ENCODE measurements at regions not wholly inside any gene's neighbourhood (a gene's known extent, or its start where the extent isn't known, plus 50 kb on each side); places are given as distances from the start of the nearest gene placed in this dataset.
"Not testable (repeated sequence)": the region's sequence is repeated elsewhere in the genome, so short reads cannot be mapped to it uniquely, and the experiment has no call there.

- Histone ChIP-seq H3K4me3 (ENCODE audit: low read length) (no peak overlapping the region), H3K27ac (ENCODE audit: low read length) (no peak overlapping the region), H3K36me3 (ENCODE audit: control insufficient read depth, insufficient read depth, low read length) (no peaks in the 10 kb centered on the region), H3K27me3 (ENCODE audit: control insufficient read depth, insufficient read depth, low read length) (no peaks in the 10 kb centered on the region), H3K4me1 (ENCODE audit: control insufficient read depth, insufficient read depth, low read length) (no peaks in the 10 kb centered on the region), H3K9me3 (ENCODE audit: control insufficient read depth, low read depth, low read length) (peaks cover 6% of the 10 kb centered on the region)
- DNase-seq, result no peak
- WGBS (ENCODE audit: insufficient coverage, low lambda C conversion rate), result 100% methylated on average over 1 of the region's 1 CpG
Measured at GRCh38 chr2:7368211-7368610, 451.0 kb downstream of the RNF144A start.

- Histone ChIP-seq H3K4me3 (ENCODE audit: low read length) (no peak overlapping the region), H3K27ac (ENCODE audit: low read length) (no peak overlapping the region), H3K36me3 (ENCODE audit: control insufficient read depth, insufficient read depth, low read length) (no peaks in the 10 kb centered on the region), H3K9me3 (ENCODE audit: control insufficient read depth, low read depth, low read length) (peaks cover 3% of the 10 kb centered on the region), H3K4me1 (ENCODE audit: control insufficient read depth, insufficient read depth, low read length) (no peaks in the 10 kb centered on the region), H3K27me3 (ENCODE audit: control insufficient read depth, insufficient read depth, low read length) (no peaks in the 10 kb centered on the region)
- no peak for DNase-seq
- no CpG with 5 or more reads among the region's 1 CpG for WGBS (ENCODE audit: insufficient coverage, low lambda C conversion rate)
Measured at GRCh38 chr2:7373156-7373555, 455.9 kb downstream of the RNF144A start.

GRCh38 chr2:7375901-7376300, 458.7 kb downstream of the RNF144A start:
- Histone ChIP-seq H3K4me1 (ENCODE audit: control insufficient read depth, insufficient read depth, low read length) (no peaks in the 10 kb centered on the region), H3K27ac (ENCODE audit: low read length) (no peak overlapping the region), H3K9me3 (ENCODE audit: control insufficient read depth, low read depth, low read length) (no peaks in the 10 kb centered on the region), H3K4me3 (ENCODE audit: low read length) (no peak overlapping the region), H3K27me3 (ENCODE audit: control insufficient read depth, insufficient read depth, low read length) (no peaks in the 10 kb centered on the region), H3K36me3 (ENCODE audit: control insufficient read depth, insufficient read depth, low read length) (no peaks in the 10 kb centered on the region)
- DNase-seq, result no peak

GRCh38 chr2:7377916-7378569, 460.8 kb downstream of the RNF144A start:
- WGBS (ENCODE audit: insufficient coverage, low lambda C conversion rate), result no CpG with 5 or more reads among the region's 12 CpGs
- Histone ChIP-seq H3K4me1 (ENCODE audit: control insufficient read depth, insufficient read depth, low read length) (no peaks in the 10 kb centered on the region), H3K27ac (ENCODE audit: low read length) (no peak overlapping the region), H3K36me3 (ENCODE audit: control insufficient read depth, insufficient read depth, low read length) (no peaks in the 10 kb centered on the region), H3K4me3 (ENCODE audit: low read length) (no peak overlapping the region), H3K9me3 (ENCODE audit: control insufficient read depth, low read depth, low read length) (no peaks in the 10 kb centered on the region), H3K27me3 (ENCODE audit: control insufficient read depth, insufficient read depth, low read length) (no peaks in the 10 kb centered on the region)
- DNase-seq, result peak in 1 of 2 donors; percentile 12

DNA sequence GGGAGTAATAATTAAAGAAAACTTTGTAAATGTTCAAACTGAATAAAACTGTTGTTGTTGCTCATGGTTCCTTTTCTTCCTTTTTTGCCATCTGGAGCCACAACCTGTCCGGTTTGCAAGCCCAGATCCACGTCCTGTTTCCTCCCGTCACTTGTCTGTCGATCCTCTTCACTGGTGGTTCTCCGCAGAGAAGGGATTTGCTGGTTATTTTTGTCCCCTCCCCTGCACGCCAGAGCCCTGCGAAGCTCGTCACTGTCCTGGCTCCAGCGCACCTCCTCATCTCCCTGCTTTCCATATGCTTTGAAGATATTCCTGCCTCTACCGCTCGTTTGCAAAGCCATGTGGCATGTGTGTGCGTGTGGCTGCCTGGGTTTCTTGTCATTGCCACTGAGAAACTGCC, 461.4 kb downstream of the RNF144A start:
- H3K4me3 ChIP-seq (ENCODE audit: low read length), result no peak overlapping the region
- no peaks in the 10 kb centered on the region for H3K27me3 ChIP-seq (ENCODE audit: control insufficient read depth, insufficient read depth, low read length)
- H3K27ac ChIP-seq (ENCODE audit: low read length), result no peak overlapping the region
- H3K36me3 ChIP-seq (ENCODE audit: control insufficient read depth, insufficient read depth, low read length), result no peaks in the 10 kb centered on the region
- DNase-seq, result no peak
- H3K4me1 ChIP-seq (ENCODE audit: control insufficient read depth, insufficient read depth, low read length), result no peaks in the 10 kb centered on the region
- H3K9me3 ChIP-seq (ENCODE audit: control insufficient read depth, low read depth, low read length), result no peaks in the 10 kb centered on the region
- 67% methylated on average over 1 of the region's 12 CpGs for WGBS (ENCODE audit: insufficient coverage, low lambda C conversion rate)

DNA sequence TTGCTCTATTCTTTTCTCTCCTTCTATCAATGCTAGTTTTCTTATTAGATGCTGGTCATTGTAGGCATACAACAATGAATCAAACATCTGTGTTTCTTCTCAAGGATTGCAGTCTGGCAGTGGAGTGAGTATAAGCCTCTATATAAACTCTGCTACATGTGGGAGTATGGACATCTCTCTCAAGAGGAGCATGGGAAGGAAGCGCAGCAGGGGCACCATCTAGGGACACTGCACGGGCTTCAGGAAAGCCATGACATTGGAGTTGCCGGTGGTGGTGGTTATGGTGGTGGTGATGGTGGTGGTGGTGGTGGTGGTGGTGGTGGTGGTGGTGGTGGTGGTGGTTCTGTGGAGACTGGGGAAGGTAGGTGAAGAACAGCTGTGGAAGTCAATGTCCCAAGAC, 462.6 kb downstream of the RNF144A start:
- no peak overlapping the region for H3K4me3 ChIP-seq (ENCODE audit: low read length)
- H3K9me3 ChIP-seq (ENCODE audit: control insufficient read depth, low read depth, low read length), result no peaks in the 10 kb centered on the region
- H3K27me3 ChIP-seq (ENCODE audit: control insufficient read depth, insufficient read depth, low read length), result no peaks in the 10 kb centered on the region
- H3K36me3 ChIP-seq (ENCODE audit: control insufficient read depth, insufficient read depth, low read length), result no peaks in the 10 kb centered on the region
- no peak for DNase-seq
- no peak overlapping the region for H3K27ac ChIP-seq (ENCODE audit: low read length)
- WGBS (ENCODE audit: insufficient coverage, low lambda C conversion rate), result no CpG with 5 or more reads among the region's 3 CpGs
- no peaks in the 10 kb centered on the region for H3K4me1 ChIP-seq (ENCODE audit: control insufficient read depth, insufficient read depth, low read length)

- H3K36me3 ChIP-seq (ENCODE audit: control insufficient read depth, insufficient read depth, low read length), result no peaks in the 10 kb centered on the region
- WGBS (ENCODE audit: insufficient coverage, low lambda C conversion rate), result 88% methylated on average over 3 of the region's 11 CpGs
- H3K27me3 ChIP-seq (ENCODE audit: control insufficient read depth, insufficient read depth, low read length), result no peaks in the 10 kb centered on the region
- no peak overlapping the region for H3K27ac ChIP-seq (ENCODE audit: low read length)
- no peak for DNase-seq
- no peak overlapping the region for H3K4me3 ChIP-seq (ENCODE audit: low read length)
- H3K9me3 ChIP-seq (ENCODE audit: control insufficient read depth, low read depth, low read length), result no peaks in the 10 kb centered on the region
- no peaks in the 10 kb centered on the region for H3K4me1 ChIP-seq (ENCODE audit: control insufficient read depth, insufficient read depth, low read length)
Measured at GRCh38 chr2:7384773-7385349, 467.6 kb downstream of the RNF144A start.

DNA sequence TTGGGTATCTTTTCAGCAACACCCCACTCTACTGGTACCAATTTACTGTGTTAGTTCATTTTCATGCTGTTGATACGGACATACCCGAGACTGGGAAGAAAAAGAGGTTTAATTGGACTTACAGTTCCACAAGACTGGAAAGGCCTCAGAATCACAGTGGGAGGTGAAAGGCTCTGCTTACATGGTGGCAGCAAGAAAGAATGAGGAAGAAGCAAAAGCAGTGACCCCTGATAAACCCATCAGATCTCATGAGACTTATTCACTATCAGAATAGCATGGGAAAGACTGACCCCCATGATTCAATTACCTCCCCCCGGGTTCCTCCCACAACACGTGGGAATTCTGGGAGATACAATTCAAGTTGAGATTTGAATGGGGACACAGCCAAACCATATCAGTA, 473.1 kb downstream of the RNF144A start:
- H3K27ac ChIP-seq (ENCODE audit: low read length); H3K9me3 ChIP-seq (ENCODE audit: control insufficient read depth, low read depth, low read length); H3K4me3 ChIP-seq (ENCODE audit: low read length); DNase-seq; H3K27me3 ChIP-seq (ENCODE audit: control insufficient read depth, insufficient read depth, low read length); H3K4me1 ChIP-seq (ENCODE audit: control insufficient read depth, insufficient read depth, low read length); H3K36me3 ChIP-seq (ENCODE audit: control insufficient read depth, insufficient read depth, low read length): not testable (repeated sequence)
- WGBS (ENCODE audit: insufficient coverage, low lambda C conversion rate), result no CpG with 5 or more reads among the region's 4 CpGs

- DNase-seq, result no peak
- no peak overlapping the region for H3K27ac ChIP-seq (ENCODE audit: low read length)
- no CpG with 5 or more reads among the region's 11 CpGs for WGBS (ENCODE audit: insufficient coverage, low lambda C conversion rate)
- no peak overlapping the region for H3K4me3 ChIP-seq (ENCODE audit: low read length)
- no peaks in the 10 kb centered on the region for H3K9me3 ChIP-seq (ENCODE audit: control insufficient read depth, low read depth, low read length)
- H3K36me3 ChIP-seq (ENCODE audit: control insufficient read depth, insufficient read depth, low read length), result no peaks in the 10 kb centered on the region
- no peaks in the 10 kb centered on the region for H3K27me3 ChIP-seq (ENCODE audit: control insufficient read depth, insufficient read depth, low read length)
- no peaks in the 10 kb centered on the region for H3K4me1 ChIP-seq (ENCODE audit: control insufficient read depth, insufficient read depth, low read length)
Measured at GRCh38 chr2:7392076-7392787, 475.0 kb downstream of the RNF144A start.

- no peaks in the 10 kb centered on the region for H3K36me3 ChIP-seq (ENCODE audit: control insufficient read depth, insufficient read depth, low read length)
- no peaks in the 10 kb centered on the region for H3K27me3 ChIP-seq (ENCODE audit: control insufficient read depth, insufficient read depth, low read length)
- no peak overlapping the region for H3K27ac ChIP-seq (ENCODE audit: low read length)
- no peaks in the 10 kb centered on the region for H3K9me3 ChIP-seq (ENCODE audit: control insufficient read depth, low read depth, low read length)
- WGBS (ENCODE audit: insufficient coverage, low lambda C conversion rate), result no CpG with 5 or more reads among the region's 3 CpGs
- DNase-seq, result no peak
- H3K4me1 ChIP-seq (ENCODE audit: control insufficient read depth, insufficient read depth, low read length), result no peaks in the 10 kb centered on the region
- no peak overlapping the region for H3K4me3 ChIP-seq (ENCODE audit: low read length)
Measured at GRCh38 chr2:7394195-7394594, 477.0 kb downstream of the RNF144A start.

- Histone ChIP-seq H3K4me1 (ENCODE audit: control insufficient read depth, insufficient read depth, low read length) (no peaks in the 10 kb centered on the region), H3K9me3 (ENCODE audit: control insufficient read depth, low read depth, low read length) (no peaks in the 10 kb centered on the region), H3K27me3 (ENCODE audit: control insufficient read depth, insufficient read depth, low read length) (peaks cover 4% of the 10 kb centered on the region), H3K36me3 (ENCODE audit: control insufficient read depth, insufficient read depth, low read length) (no peaks in the 10 kb centered on the region), H3K27ac (ENCODE audit: low read length) (no peak overlapping the region), H3K4me3 (ENCODE audit: low read length) (no peak overlapping the region)
- no peak for DNase-seq
- 40% methylated on average over 2 of the region's 4 CpGs for WGBS (ENCODE audit: insufficient coverage, low lambda C conversion rate)
Measured at GRCh38 chr2:7400628-7401027, 483.4 kb downstream of the RNF144A start.
